Activated T-helper 17 cell treated with anti-CD3 and anti-CD28 coated beads, Interleukin-2, amount 50 U/mL, for 72 hours (primary cell): ENCODE measurements at regions not wholly inside any gene's neighbourhood (a gene's known extent, or its start where the extent isn't known, plus 50 kb on each side); places are given as distances from the start of the nearest gene placed in this dataset.
A peak's percentile ranks its signal among the peaks of the same experiment; 100 is the strongest.

Experiments
- ATAC-seq: fragments of 150-1000 bp; cut with Tn5 transposase; replicated peaks from 2 replicates; pipeline ENCODE4 v1.10.0; 2021; ENCODE audit warnings: mild to moderate bottlenecking, moderate library complexity
- H3K27ac Mint-ChIP-seq: one replicate; pipeline ENCODE4 v1.8.0; 2022; ENCODE audit warnings: mixed read lengths
- H3K27me3 Mint-ChIP-seq: one replicate; pipeline ENCODE4 v1.8.0; 2022; ENCODE audit warnings: mixed read lengths
- H3K36me3 Mint-ChIP-seq: one replicate; pipeline ENCODE4 v1.8.0; 2022; ENCODE audit warnings: low read depth, mild to moderate bottlenecking, mixed read lengths
- H3K4me1 Mint-ChIP-seq: one replicate; pipeline ENCODE4 v1.8.0; 2022; ENCODE audit warnings: mixed read lengths
- H3K4me3 Mint-ChIP-seq: one replicate; pipeline ENCODE4 v1.8.0; 2022; ENCODE audit warnings: mild to moderate bottlenecking, mixed read lengths
- H3K9me3 Mint-ChIP-seq: one replicate; pipeline ENCODE4 v1.8.0; 2022; ENCODE audit warnings: mixed read lengths

- no peak overlapping the region for H3K4me3 Mint-ChIP-seq
- no peaks in the 10 kb centered on the region for H3K36me3 Mint-ChIP-seq
- H3K4me1 Mint-ChIP-seq = no peaks in the 10 kb centered on the region
- H3K27ac Mint-ChIP-seq = no peak overlapping the region
- ATAC-seq = no peak
- H3K9me3 Mint-ChIP-seq = no peaks in the 10 kb centered on the region
- H3K27me3 Mint-ChIP-seq = no peaks in the 10 kb centered on the region
Measured at GRCh38 chr2:8107621-8108378, 574.1 kb upstream of the ID2 start.

GRCh38 chr2:8110716-8111115 is 571.1 kb upstream of the ID2 start:
- Mint-ChIP-seq H3K36me3 (no peaks in the 10 kb centered on the region), H3K27ac (no peak overlapping the region), H3K4me1 (peaks cover 6% of the 10 kb centered on the region), H3K4me3 (no peak overlapping the region), H3K9me3 (no peaks in the 10 kb centered on the region), H3K27me3 (no peaks in the 10 kb centered on the region)
- ATAC-seq = no peak

- no peaks in the 10 kb centered on the region for H3K36me3 Mint-ChIP-seq
- H3K27me3 Mint-ChIP-seq = no peaks in the 10 kb centered on the region
- no peak overlapping the region for H3K4me3 Mint-ChIP-seq
- no peaks in the 10 kb centered on the region for H3K9me3 Mint-ChIP-seq
- no peak for ATAC-seq
- H3K27ac Mint-ChIP-seq = no peak overlapping the region
- peaks cover 11% of the 10 kb centered on the region for H3K4me1 Mint-ChIP-seq
Measured at GRCh38 chr2:8111193-8111592, 570.7 kb upstream of the ID2 start.

DNA sequence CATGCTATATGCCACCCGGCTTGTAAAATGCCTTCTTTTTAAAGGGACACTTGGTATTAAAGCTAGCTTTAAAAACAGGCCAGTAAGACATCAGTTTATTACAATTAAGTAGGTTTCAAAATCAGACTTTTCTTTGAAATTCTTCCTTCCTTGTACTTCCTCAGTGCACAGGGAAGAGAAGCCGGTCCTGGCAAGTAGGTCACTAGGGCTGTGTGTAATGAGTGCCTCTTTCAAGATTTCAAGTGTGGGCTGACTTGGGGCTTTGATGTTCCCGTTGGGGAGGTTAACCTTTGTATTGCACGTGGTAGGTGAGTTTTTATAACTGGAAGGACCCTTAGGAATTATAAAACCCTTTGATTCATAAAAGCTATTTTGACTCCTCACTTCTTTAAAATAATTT is 566.4 kb upstream of the ID2 start:
- peaks cover 35% of the 10 kb centered on the region for H3K4me1 Mint-ChIP-seq
- H3K9me3 Mint-ChIP-seq = no peaks in the 10 kb centered on the region
- peak overlapping the region; percentile 18 for H3K4me3 Mint-ChIP-seq
- H3K27me3 Mint-ChIP-seq = no peaks in the 10 kb centered on the region
- no peak for ATAC-seq
- H3K36me3 Mint-ChIP-seq = no peaks in the 10 kb centered on the region
- peak overlapping the region; percentile 61 for H3K27ac Mint-ChIP-seq

GRCh38 chr2:8115966-8116365 is 565.9 kb upstream of the ID2 start:
- Mint-ChIP-seq H3K9me3 (no peaks in the 10 kb centered on the region), H3K27ac (peak overlapping the region; percentile 61)
- ATAC-seq = peak; percentile 33

GRCh38 chr2:8116661-8117060 is 565.2 kb upstream of the ID2 start:
- Mint-ChIP-seq H3K36me3 (no peaks in the 10 kb centered on the region), H3K27ac (peak overlapping the region; percentile 61), H3K27me3 (no peaks in the 10 kb centered on the region), H3K9me3 (no peaks in the 10 kb centered on the region), H3K4me1 (peaks cover 37% of the 10 kb centered on the region), H3K4me3 (peak overlapping the region; percentile 18)
- ATAC-seq = no peak

More at GRCh38 chr2:8115966-8116365, 565.9 kb upstream of the ID2 start:
- Mint-ChIP-seq H3K4me1 (peaks cover 37% of the 10 kb centered on the region), H3K4me3 (peak overlapping the region; percentile 18), H3K27me3 (no peaks in the 10 kb centered on the region), H3K36me3 (no peaks in the 10 kb centered on the region)

DNA sequence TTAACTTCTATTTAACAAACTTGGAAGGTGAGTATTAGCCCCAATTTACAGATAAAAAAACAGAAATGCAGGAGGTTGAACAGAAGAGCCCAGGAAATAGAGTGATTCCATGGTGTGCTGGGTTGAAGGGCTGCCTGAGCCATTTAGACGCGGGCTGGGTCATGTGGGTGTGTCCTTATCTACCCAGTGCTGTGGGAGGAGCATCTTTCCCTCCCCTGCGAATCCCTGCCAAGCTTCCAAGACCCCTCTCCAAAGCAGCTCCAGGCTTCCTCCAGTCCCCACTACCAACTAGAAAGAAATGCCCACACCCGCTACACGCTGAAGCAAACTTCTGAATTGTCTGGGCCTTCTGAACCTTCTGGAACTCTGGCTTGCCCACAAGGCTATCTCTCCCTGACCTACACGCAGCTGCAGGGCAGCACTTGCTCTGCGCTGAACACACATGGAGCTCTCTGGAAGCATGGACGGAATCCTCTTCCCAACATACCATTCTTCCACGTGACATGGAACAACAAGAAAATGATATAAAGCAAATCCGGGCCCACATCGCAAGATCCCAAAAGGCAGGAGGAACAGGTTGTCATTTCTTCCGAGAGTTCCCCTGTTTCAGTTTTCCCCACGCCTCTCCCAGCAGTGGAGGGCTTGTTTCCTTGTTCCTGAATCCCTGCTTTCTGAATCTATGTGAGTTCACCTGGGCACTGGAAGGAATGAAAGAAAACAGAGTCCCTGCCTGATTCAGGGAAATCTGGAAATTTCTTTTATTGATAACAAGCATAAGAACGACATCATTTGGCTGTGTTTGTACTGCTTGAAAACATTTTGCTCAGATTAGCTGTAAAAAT is 562.7 kb upstream of the ID2 start:
- Mint-ChIP-seq H3K9me3 (no peaks in the 10 kb centered on the region), H3K4me1 (peaks cover 37% of the 10 kb centered on the region), H3K27me3 (no peaks in the 10 kb centered on the region), H3K36me3 (no peaks in the 10 kb centered on the region), H3K27ac (peak overlapping the region; percentile 89), H3K4me3 (peak overlapping the region; percentile 77)
- ATAC-seq = peak; percentile 3

DNA sequence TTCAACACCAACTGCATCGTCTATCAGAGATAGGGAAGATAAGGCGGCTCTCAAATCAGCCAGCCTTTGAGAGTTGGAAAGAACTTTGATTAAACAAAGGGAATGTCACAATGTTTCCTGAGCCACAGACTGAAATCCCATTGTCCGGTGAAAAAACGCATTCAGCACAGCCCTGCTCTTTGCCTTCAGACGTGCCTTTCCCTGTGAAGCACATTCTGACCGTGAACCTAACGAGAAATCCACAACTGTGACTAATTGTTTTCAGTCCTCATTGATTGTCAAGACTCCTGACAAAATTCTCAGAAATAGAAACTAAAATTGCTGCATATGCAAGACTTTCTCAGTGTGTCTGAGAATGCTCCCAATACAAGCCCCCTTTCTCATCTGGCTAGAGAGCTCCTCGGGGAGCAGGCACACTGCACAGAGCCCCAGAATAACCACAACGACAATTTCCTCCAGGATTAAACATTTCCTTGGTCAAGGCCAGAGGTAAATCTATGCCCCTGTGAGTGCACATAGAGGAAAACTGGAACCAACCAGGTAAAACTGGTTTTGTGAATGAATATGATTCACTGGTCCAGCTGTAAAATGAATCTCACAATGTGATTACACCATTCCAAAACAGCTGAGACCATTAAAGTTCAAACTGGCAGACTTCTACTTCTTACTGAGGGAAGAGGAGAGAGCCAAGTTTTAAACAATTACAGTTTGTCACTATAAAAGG is 561.9 kb upstream of the ID2 start:
- Mint-ChIP-seq H3K27me3 (no peaks in the 10 kb centered on the region), H3K4me3 (peak overlapping the region; percentile 77), H3K4me1 (peaks cover 37% of the 10 kb centered on the region), H3K9me3 (no peaks in the 10 kb centered on the region), H3K36me3 (no peaks in the 10 kb centered on the region), H3K27ac (peak overlapping the region; percentile 89)
- ATAC-seq = peak; percentile 88

DNA sequence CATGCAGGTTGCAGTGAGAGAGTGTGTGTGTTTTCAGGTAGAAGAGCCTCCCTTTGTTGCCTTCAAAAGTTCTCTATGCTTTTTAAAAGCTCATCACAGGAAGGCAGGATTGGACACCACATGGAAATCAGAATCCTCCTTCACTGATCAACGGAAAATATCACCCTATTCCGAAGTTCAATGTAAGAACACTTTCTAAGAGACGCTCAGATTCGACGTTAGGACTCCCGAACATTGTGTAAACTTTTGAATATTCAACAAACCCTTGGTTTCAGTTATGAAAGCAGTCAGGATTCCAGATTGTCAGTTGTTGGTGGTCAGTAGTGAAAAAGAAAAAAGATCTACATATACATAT is 561.4 kb upstream of the ID2 start:
- H3K36me3 Mint-ChIP-seq = no peaks in the 10 kb centered on the region
- peak overlapping the region; percentile 89 for H3K27ac Mint-ChIP-seq
- H3K4me3 Mint-ChIP-seq = peak overlapping the region; percentile 77
- ATAC-seq = peak; percentile 18
- no peaks in the 10 kb centered on the region for H3K9me3 Mint-ChIP-seq
- no peaks in the 10 kb centered on the region for H3K27me3 Mint-ChIP-seq
- peaks cover 33% of the 10 kb centered on the region for H3K4me1 Mint-ChIP-seq

GRCh38 chr2:8121022-8121825 is 560.6 kb upstream of the ID2 start:
- H3K27ac Mint-ChIP-seq = peak overlapping the region; percentile 89
- H3K27me3 Mint-ChIP-seq = no peaks in the 10 kb centered on the region
- H3K9me3 Mint-ChIP-seq = no peaks in the 10 kb centered on the region
- H3K4me3 Mint-ChIP-seq = peak overlapping the region; percentile 77
- H3K4me1 Mint-ChIP-seq = peaks cover 26% of the 10 kb centered on the region
- ATAC-seq = no peak
- H3K36me3 Mint-ChIP-seq = no peaks in the 10 kb centered on the region

DNA sequence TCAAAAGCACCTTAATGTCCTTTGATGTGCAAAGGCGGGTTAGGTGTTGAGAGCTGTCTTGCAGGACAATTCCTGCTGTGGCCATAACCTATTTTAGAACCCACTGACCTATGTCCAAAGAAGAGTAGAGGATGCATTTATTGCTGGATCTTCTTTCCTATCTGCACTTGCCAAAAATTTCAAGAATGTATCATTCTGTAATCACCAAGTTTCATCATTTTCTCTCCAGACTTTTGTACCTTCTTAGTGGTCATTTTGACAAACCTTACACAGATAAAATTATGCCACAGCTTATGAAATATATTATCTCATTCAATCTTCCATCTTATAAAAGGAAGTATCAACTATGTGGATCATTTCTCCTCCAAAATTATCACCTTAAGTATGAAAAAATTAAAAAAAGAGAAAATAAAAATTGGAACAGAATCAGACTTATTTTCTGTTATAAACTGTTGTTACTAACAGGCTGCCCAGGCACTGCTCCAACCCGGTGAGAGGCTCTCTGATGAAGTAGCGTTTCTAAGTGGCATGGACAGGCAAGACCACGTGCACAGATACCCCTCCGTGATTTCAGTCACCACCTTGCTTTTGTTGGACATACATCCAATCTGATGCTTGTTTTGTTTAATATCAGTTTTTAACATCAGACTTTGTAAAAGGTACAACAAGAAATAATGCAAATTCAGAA is 559.9 kb upstream of the ID2 start:
- Mint-ChIP-seq H3K27me3 (no peaks in the 10 kb centered on the region), H3K27ac (no peak overlapping the region), H3K4me3 (no peak overlapping the region), H3K9me3 (no peaks in the 10 kb centered on the region), H3K4me1 (peaks cover 24% of the 10 kb centered on the region), H3K36me3 (no peaks in the 10 kb centered on the region)
- ATAC-seq = no peak

- Mint-ChIP-seq H3K9me3 (no peaks in the 10 kb centered on the region), H3K27ac (no peak overlapping the region), H3K4me3 (no peak overlapping the region), H3K36me3 (no peaks in the 10 kb centered on the region), H3K27me3 (no peaks in the 10 kb centered on the region), H3K4me1 (peaks cover 22% of the 10 kb centered on the region)
- no peak for ATAC-seq
Measured at GRCh38 chr2:8122520-8122919, 559.3 kb upstream of the ID2 start.

GRCh38 chr2:8123464-8123863 is 558.4 kb upstream of the ID2 start:
- Mint-ChIP-seq H3K27ac (no peak overlapping the region), H3K4me1 (peaks cover 17% of the 10 kb centered on the region), H3K4me3 (no peak overlapping the region), H3K9me3 (no peaks in the 10 kb centered on the region), H3K27me3 (no peaks in the 10 kb centered on the region), H3K36me3 (no peaks in the 10 kb centered on the region)
- ATAC-seq = no peak
